IPS-NIHi7 (cell line): ENCODE measurements at regions not wholly inside any gene's neighbourhood (a gene's known extent, or its start where the extent isn't known, plus 50 kb on each side); places are given as distances from the start of the nearest gene placed in this dataset.
"Not testable (repeated sequence)": the region's sequence is repeated elsewhere in the genome, so short reads cannot be mapped to it uniquely, and the experiment has no call there.

Experiments used
- DNase-seq: peaks from one replicate; pipeline ENCODE4 v3.0.0; 2012; ENCODE audit warnings: mixed read lengths; ENCODE audit errors: extremely low spot score

- no peak for DNase-seq
These were observed 73.5 kb downstream of the GOLGA8G start for GRCh38 chr15:28459279-28459678.

- not testable (repeated sequence) for DNase-seq
These were observed 75.3 kb downstream of the GOLGA8G start for GRCh38 chr15:28457396-28457932.

GRCh38 chr15:28456476-28457395 is 76.0 kb downstream of the GOLGA8G start:
- peak; percentile 12 for DNase-seq

- not testable (repeated sequence) for DNase-seq
These were observed 77.0 kb downstream of the GOLGA8G start for GRCh38 chr15:28455537-28456475.

GRCh38 chr15:28454751-28455220 is 76.3 kb downstream of the GOLGA8F start:
- DNase-seq: not testable (repeated sequence)
